Esophagus muscularis mucosa (tissue), 4 donors: ENCODE measurements at regions not wholly inside any gene's neighbourhood (a gene's known extent, or its start where the extent isn't known, plus 50 kb on each side); places are given as distances from the start of the nearest gene placed in this dataset.

Experiments used
- DNase-seq: peaks from one replicate; pipeline ENCODE4 v3.0.0-alpha.2; 2017; ENCODE audit errors: extremely low spot score
- H3K27ac ChIP-seq, 4 donors: fragments of 200-600 bp; sonication (generic); replicated peaks in 1 of 4; 1 replicate in 3 of 4; 2 replicates in 1 of 4; pipeline ENCODE4 v1.5.1; 2016 to 2019; ENCODE audit warnings: mild to moderate bottlenecking in 1 of 4
- H3K27me3 ChIP-seq, 4 donors: fragments of 200-600 bp; sonication (generic); one replicate each; pipeline versions ENCODE4 v1.5.1 to v1.6.0; 2016 to 2019
- H3K36me3 ChIP-seq, 4 donors: fragments of 200-600 bp; sonication (generic); one replicate each; pipeline ENCODE4 v1.5.1; 2016 to 2019
- H3K4me1 ChIP-seq, 4 donors: fragments of 200-600 bp; sonication (generic); one replicate each; pipeline ENCODE4 v1.5.1; 2016 to 2019
- H3K4me3 ChIP-seq, 4 donors: fragments of 200-600 bp; sonication (generic); 1 replicate in 2 of 4; 2 replicates in 2 of 4; pipeline ENCODE4 v1.5.1; 2016 to 2019; ENCODE audit warnings: mild to moderate bottlenecking in 4 of 4, moderate library complexity in 1 of 4
- H3K9me3 ChIP-seq, 4 donors: fragments of 200-600 bp; sonication (generic); 1 replicate in 3 of 4; 2 replicates in 1 of 4; pipeline ENCODE4 v1.5.1; 2016 to 2019
- CTCF ChIP-seq, 3 experiments: fragments of 200-600 bp in 2 of 3; fragments of 450-650 bp in 1 of 3; sonication (generic) in 2 of 3; IDR thresholded peaks; one replicate each; pipeline ENCODE4 v1.5.1; 2017 to 2019; ENCODE audit warnings: antibody characterized with exemption in 3 of 3, mild to moderate bottlenecking in 2 of 3, moderate library complexity in 1 of 3
- EP300 ChIP-seq: sonication (generic); formaldehyde crosslinking; IDR thresholded peaks from one replicate; pipeline ENCODE4 v1.6.1; 2017; ENCODE audit warnings: antibody characterized with exemption
- POLR2A ChIP-seq: fragments of 450-650 bp; IDR thresholded peaks from one replicate; pipeline ENCODE4 v1.6.1; 2017; ENCODE audit warnings: antibody characterized with exemption, moderate library complexity, mild to moderate bottlenecking, low read depth
- POLR2AphosphoS5 ChIP-seq, 2 donors: sonication (generic); formaldehyde crosslinking; IDR thresholded peaks; one replicate each; pipeline ENCODE4 v1.6.1; 2017; ENCODE audit warnings: antibody characterized with exemption in 2 of 2
- WGBS: methylation state at CpG from one replicate; pipeline ENCODE4 v1.1.5; 2018; 5-methylcytosine and 5-hydroxymethylcytosine counted together
- intact Hi-C: fragments of 100-400 bp; cut with DNase I; formaldehyde crosslinking; loops from one replicate; pipeline ENCODE4 v1.15.1; 2023

- TF ChIP-seq EP300 (no peak), POLR2AphosphoS5 (IDR thresholded peaks at IDR 0.05) (no peak), CTCF (IDR thresholded peaks at IDR 0.05) (no peak), POLR2A (no peak)
- DNase-seq: peak; percentile 53
- Histone ChIP-seq H3K27me3 (no peaks in the 10 kb centered on the region), H3K4me1 (peaks cover 0 to 5% (median 0%) of the 10 kb centered on the region in 4 donors), H3K9me3 (peaks cover 0 to 5% (median 0%) of the 10 kb centered on the region in 4 donors), H3K36me3 (no peaks in the 10 kb centered on the region), H3K27ac (peak overlapping the region in 1 of 4 donors; percentile 10), H3K4me3 (no peak overlapping the region)
- intact Hi-C loops: no loop called here
- 54% methylated on average over 7 of the region's 7 CpGs for WGBS
Observed at GRCh38 chr6:1143655-1144054, 168.2 kb upstream of the FOXQ1 start.

- H3K9me3 ChIP-seq: peaks cover 0 to 5% (median 0%) of the 10 kb centered on the region in 4 donors
- no peak overlapping the region for H3K4me3 ChIP-seq
- H3K27me3 ChIP-seq: no peaks in the 10 kb centered on the region
- no peak overlapping the region for H3K27ac ChIP-seq
- DNase-seq: no peak
- H3K4me1 ChIP-seq: peaks cover 0 to 19% (median 16%) of the 10 kb centered on the region in 4 donors
- intact Hi-C loops: no loop called here
- 87% methylated on average over 4 of the region's 4 CpGs for WGBS
- TF ChIP-seq POLR2AphosphoS5 (IDR thresholded peaks at IDR 0.05): no peak
- no peak for TF ChIP-seq POLR2A
- no peak for TF ChIP-seq EP300
- no peak for TF ChIP-seq CTCF (IDR thresholded peaks at IDR 0.05)
- H3K36me3 ChIP-seq: no peaks in the 10 kb centered on the region
Observed at GRCh38 chr6:1139155-1139890, 172.6 kb upstream of the FOXQ1 start.

GRCh38 chr6:1137849-1138248 lies 174.0 kb upstream of the FOXQ1 start:
- TF ChIP-seq EP300 (no peak), CTCF (IDR thresholded peaks at IDR 0.05) (no peak), POLR2A (no peak), POLR2AphosphoS5 (IDR thresholded peaks at IDR 0.05) (no peak)
- Histone ChIP-seq H3K36me3 (no peaks in the 10 kb centered on the region), H3K27ac (no peak overlapping the region), H3K4me1 (peaks cover 0 to 17% (median 15%) of the 10 kb centered on the region in 4 donors), H3K4me3 (no peak overlapping the region), H3K9me3 (peaks cover 0 to 5% (median 0%) of the 10 kb centered on the region in 4 donors), H3K27me3 (no peaks in the 10 kb centered on the region)
- intact Hi-C loops: no loop called here
- peak; percentile 45 for DNase-seq
- WGBS: 91% methylated on average over 6 of the region's 6 CpGs

GRCh38 chr6:1136827-1137226 lies 175.1 kb upstream of the FOXQ1 start:
- peaks cover 0 to 23% (median 21%) of the 10 kb centered on the region in 4 donors for H3K4me1 ChIP-seq
- DNase-seq: no peak
- peak overlapping the region in 1 of 4 donors; percentile 2 for H3K4me3 ChIP-seq
- no peaks in the 10 kb centered on the region for H3K27me3 ChIP-seq
- TF ChIP-seq POLR2AphosphoS5 (IDR thresholded peaks at IDR 0.05) (no peak), CTCF (IDR thresholded peaks at IDR 0.05) (no peak), POLR2A (no peak), EP300 (no peak)
- 61% methylated on average over 4 of the region's 4 CpGs for WGBS
- intact Hi-C loops: no loop called here
- H3K36me3 ChIP-seq: no peaks in the 10 kb centered on the region
- H3K9me3 ChIP-seq: peaks cover 0 to 5% (median 0%) of the 10 kb centered on the region in 4 donors
- peak overlapping the region; percentile 29 to 73 (median 56) for H3K27ac ChIP-seq

- intact Hi-C loops: no loop called here
- H3K4me3 ChIP-seq: peak overlapping the region in 1 of 4 donors; percentile 2
- H3K27ac ChIP-seq: peak overlapping the region; percentile 50 to 73 (median 63)
- peaks cover 0 to 26% (median 25%) of the 10 kb centered on the region in 4 donors for H3K4me1 ChIP-seq
- peaks cover 0 to 5% (median 0%) of the 10 kb centered on the region in 4 donors for H3K9me3 ChIP-seq
- no peaks in the 10 kb centered on the region for H3K36me3 ChIP-seq
- peak; percentile 91 for DNase-seq
- TF ChIP-seq EP300 (peak; percentile 5), CTCF (IDR thresholded peaks at IDR 0.05) (no peak), POLR2A (no peak), POLR2AphosphoS5 (IDR thresholded peaks at IDR 0.05) (peak; percentile 43 to 61)
- WGBS: 26% methylated on average over 9 of the region's 10 CpGs
- H3K27me3 ChIP-seq: no peaks in the 10 kb centered on the region
Observed at GRCh38 chr6:1136415-1136774, 175.5 kb upstream of the FOXQ1 start.
